ENCODE measurements at regions not wholly inside any gene's neighbourhood (a gene's known extent, or its start where the extent isn't known, plus 50 kb on each side); places are given as distances from the start of the nearest gene placed in this dataset.
A peak's percentile ranks its signal among the peaks of the same experiment; 100 is the strongest.

DNA sequence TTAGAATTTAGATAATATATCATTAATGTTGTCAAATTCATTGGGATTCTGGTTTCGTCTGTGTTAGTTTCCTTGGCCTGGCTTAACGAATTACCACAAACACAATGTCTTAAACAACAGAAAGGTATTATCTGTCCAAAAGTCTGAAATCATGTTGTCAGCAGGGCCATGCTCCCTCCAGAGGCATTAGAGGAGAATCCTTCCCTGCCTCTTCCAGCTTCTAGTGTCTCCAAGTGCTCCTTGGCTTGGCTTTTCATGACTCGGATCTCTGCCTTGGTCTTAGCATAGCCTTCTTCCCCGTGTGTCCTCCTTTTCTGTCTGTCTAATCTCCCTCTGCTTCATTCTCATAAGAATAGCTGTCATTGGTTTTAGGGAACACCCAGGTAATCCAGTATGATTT is 482.5 kb downstream of the SEMA3D start:
- no peaks in the 10 kb centered on the region for H3K27me3 ChIP-seq
- no peaks in the 10 kb centered on the region for H3K79me2 ChIP-seq
- H3K4me3 ChIP-seq, result no peak overlapping the region
- no peak overlapping the region for H3K27ac ChIP-seq
- 80% methylated on average over 4 of the region's 4 CpGs for WGBS (ENCODE audit: low lambda C conversion rate, missing lambda C conversion rate)
- no peak for DNase-seq (ENCODE audit: low spot score)
- H3K9me2 ChIP-seq (replicated peaks; ENCODE audit: insufficient read depth), result no peaks in the 10 kb centered on the region
- no peak overlapping the region for H2AFZ ChIP-seq
- H3K9me3 ChIP-seq (ENCODE audit: low read depth), result no peaks in the 10 kb centered on the region
- no peaks in the 10 kb centered on the region for H3K4me1 ChIP-seq (ENCODE audit: insufficient read depth)
- TF ChIP-seq EZH2phosphoT487 (IDR thresholded peaks at IDR 0.05; ENCODE audit: low read depth, severe bottlenecking, unreplicated experiment), result no peak
- no peak for TF ChIP-seq EZH2 (IDR thresholded peaks at IDR 0.05; ENCODE audit: borderline replicate concordance)
- TF ChIP-seq, protein P1, sequence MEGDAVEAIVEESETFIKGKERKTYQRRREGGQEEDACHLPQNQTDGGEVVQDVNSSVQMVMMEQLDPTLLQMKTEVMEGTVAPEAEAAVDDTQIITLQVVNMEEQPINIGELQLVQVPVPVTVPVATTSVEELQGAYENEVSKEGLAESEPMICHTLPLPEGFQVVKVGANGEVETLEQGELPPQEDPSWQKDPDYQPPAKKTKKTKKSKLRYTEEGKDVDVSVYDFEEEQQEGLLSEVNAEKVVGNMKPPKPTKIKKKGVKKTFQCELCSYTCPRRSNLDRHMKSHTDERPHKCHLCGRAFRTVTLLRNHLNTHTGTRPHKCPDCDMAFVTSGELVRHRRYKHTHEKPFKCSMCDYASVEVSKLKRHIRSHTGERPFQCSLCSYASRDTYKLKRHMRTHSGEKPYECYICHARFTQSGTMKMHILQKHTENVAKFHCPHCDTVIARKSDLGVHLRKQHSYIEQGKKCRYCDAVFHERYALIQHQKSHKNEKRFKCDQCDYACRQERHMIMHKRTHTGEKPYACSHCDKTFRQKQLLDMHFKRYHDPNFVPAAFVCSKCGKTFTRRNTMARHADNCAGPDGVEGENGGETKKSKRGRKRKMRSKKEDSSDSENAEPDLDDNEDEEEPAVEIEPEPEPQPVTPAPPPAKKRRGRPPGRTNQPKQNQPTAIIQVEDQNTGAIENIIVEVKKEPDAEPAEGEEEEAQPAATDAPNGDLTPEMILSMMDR (IDR thresholded peaks at IDR 0.05; ENCODE audit: poor library complexity), result no peak
- H4K20me1 ChIP-seq (ENCODE audit: insufficient read depth, poor library complexity, severe bottlenecking), result no peaks in the 10 kb centered on the region
- H3K36me3 ChIP-seq (replicated peaks; ENCODE audit: insufficient read depth, low read depth), result no peaks in the 10 kb centered on the region
- no peak overlapping the region for H3K4me2 ChIP-seq

GRCh38 chr7:84701524-84702306 is 485.1 kb downstream of the SEMA3D start:
- Histone ChIP-seq H3K4me1 (ENCODE audit: insufficient read depth) (no peaks in the 10 kb centered on the region), H3K4me3 (no peak overlapping the region), H3K27ac (peak overlapping the region; percentile 28), H3K9me2 (replicated peaks; ENCODE audit: insufficient read depth) (no peaks in the 10 kb centered on the region), H3K36me3 (replicated peaks; ENCODE audit: insufficient read depth, low read depth) (no peaks in the 10 kb centered on the region), H3K79me2 (no peaks in the 10 kb centered on the region), H3K9me3 (ENCODE audit: low read depth) (no peaks in the 10 kb centered on the region), H3K4me2 (no peak overlapping the region), H4K20me1 (ENCODE audit: insufficient read depth, poor library complexity, severe bottlenecking) (no peaks in the 10 kb centered on the region), H3K27me3 (no peaks in the 10 kb centered on the region), H2AFZ (no peak overlapping the region)
- 66% methylated on average over 7 of the region's 7 CpGs for WGBS (ENCODE audit: low lambda C conversion rate, missing lambda C conversion rate)
- DNase-seq (ENCODE audit: low spot score), result peak; percentile 74
- TF ChIP-seq EZH2 (IDR thresholded peaks at IDR 0.05; ENCODE audit: borderline replicate concordance) (no peak), EZH2phosphoT487 (IDR thresholded peaks at IDR 0.05; ENCODE audit: low read depth, severe bottlenecking, unreplicated experiment) (no peak)
- TF ChIP-seq, protein P1 (IDR thresholded peaks at IDR 0.05; ENCODE audit: poor library complexity), result no peak

- Histone ChIP-seq H3K27me3 (no peaks in the 10 kb centered on the region), H3K36me3 (replicated peaks; ENCODE audit: insufficient read depth, low read depth) (no peaks in the 10 kb centered on the region), H3K9me3 (ENCODE audit: low read depth) (no peaks in the 10 kb centered on the region), H4K20me1 (ENCODE audit: insufficient read depth, poor library complexity, severe bottlenecking) (no peaks in the 10 kb centered on the region), H3K4me3 (no peak overlapping the region), H3K9me2 (replicated peaks; ENCODE audit: insufficient read depth) (no peaks in the 10 kb centered on the region), H3K4me1 (ENCODE audit: insufficient read depth) (no peaks in the 10 kb centered on the region), H3K4me2 (no peak overlapping the region), H3K79me2 (no peaks in the 10 kb centered on the region), H3K27ac (no peak overlapping the region), H2AFZ (no peak overlapping the region)
- WGBS (ENCODE audit: low lambda C conversion rate, missing lambda C conversion rate), result 96% methylated on average over 2 of the region's 2 CpGs
- DNase-seq (ENCODE audit: low spot score), result no peak
- no peak for TF ChIP-seq EZH2phosphoT487 (IDR thresholded peaks at IDR 0.05; ENCODE audit: low read depth, severe bottlenecking, unreplicated experiment)
- no peak for TF ChIP-seq EZH2 (IDR thresholded peaks at IDR 0.05; ENCODE audit: borderline replicate concordance)
- TF ChIP-seq, protein P1 (IDR thresholded peaks at IDR 0.05; ENCODE audit: poor library complexity), result no peak
Measured at GRCh38 chr7:84700563-84701370, 486.1 kb downstream of the SEMA3D start.
